HG02840 (cell line): ENCODE measurements at regions not wholly inside any gene's neighbourhood (a gene's known extent, or its start where the extent isn't known, plus 50 kb on each side); places are given as distances from the start of the nearest gene placed in this dataset.
"Not testable (repeated sequence)": the region's sequence is repeated elsewhere in the genome, so short reads cannot be mapped to it uniquely, and the experiment has no call there.

Experiments
- ATAC-seq: cut with Tn5 transposase; IDR thresholded peaks from one replicate; pipeline ENCODE4 v1.9.1; 2021; ENCODE audit warnings: mild to moderate bottlenecking, moderate library complexity, moderate number of reproducible peaks; ENCODE audit not compliant: unreplicated experiment, low FRiP score

DNA sequence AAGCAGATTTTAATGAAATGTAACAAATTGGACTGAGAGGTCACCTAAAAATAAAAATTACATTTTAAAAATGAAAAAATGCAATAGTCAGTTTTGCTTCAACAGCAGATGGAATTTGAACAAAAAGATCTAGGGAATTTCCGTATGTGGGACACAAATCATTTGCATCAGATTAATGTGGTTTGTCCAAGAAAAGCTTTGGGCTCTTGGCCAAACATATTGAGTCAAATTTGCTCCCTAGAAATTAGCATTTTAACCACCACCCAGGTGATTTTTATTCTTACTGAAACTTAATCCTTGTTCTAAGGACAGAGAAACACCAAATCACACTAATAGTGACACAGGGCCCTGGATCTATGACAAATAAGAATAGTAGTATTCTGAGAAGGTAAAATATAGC lies 1477.8 kb downstream of the FAM181B start:
- no peak for ATAC-seq

DNA sequence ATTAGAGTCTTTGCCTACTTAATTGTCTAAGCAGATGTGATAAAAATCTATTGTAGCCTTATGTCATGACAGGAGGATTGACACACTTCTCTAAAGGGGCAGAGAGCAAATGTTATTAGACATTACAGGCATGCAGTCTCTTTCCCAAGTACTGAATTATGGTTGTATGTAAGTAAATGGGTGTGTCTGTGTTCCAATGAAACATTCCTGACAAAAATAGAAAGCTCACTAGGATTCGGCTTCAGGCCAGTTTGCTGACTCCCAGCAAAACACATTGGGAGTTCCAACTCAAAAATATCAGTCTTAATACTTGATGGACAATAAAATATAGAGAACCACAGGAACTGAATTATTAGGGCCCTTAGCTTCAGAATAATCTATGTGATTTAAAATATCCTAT lies 1480.4 kb downstream of the FAM181B start:
- no peak for ATAC-seq

DNA sequence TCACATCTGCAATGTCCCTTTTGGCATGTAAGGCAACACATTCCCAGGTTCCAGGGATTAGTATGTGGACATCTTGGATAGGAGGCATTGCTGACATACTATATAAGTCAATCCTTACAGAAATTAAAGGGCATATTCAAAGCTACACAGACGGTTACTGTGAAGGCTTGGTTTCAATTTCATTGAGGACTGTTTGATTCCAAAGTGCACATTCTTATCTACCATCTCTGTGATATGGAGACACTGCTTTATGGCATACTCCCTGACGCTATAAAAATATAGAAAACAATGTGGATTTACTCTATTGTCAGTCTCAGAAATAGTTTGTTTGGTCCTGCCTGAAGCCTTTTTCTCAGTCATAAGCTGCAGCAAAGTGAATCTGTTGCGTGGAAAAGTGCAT lies 1486.7 kb downstream of the FAM181B start:
- ATAC-seq, result no peak

DNA sequence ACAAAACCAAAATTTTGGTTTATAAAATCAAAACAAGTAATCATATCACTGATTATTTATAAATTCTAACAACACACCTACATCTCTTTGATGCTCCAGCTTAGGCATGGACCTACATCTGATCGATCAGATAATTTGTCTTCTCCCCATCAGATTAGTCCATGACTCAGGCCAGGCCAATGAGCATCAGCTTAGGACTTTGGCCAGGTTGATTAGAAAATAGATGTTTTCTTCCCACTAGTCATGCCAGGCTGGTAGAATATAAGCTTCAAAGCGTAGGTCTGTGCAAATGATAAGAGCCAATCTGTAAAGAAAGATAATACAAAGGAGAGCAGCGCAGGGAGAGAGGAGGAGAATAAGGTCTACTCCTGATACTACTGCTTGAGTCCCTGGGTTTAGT lies 1487.9 kb downstream of the FAM181B start:
- no peak for ATAC-seq

DNA sequence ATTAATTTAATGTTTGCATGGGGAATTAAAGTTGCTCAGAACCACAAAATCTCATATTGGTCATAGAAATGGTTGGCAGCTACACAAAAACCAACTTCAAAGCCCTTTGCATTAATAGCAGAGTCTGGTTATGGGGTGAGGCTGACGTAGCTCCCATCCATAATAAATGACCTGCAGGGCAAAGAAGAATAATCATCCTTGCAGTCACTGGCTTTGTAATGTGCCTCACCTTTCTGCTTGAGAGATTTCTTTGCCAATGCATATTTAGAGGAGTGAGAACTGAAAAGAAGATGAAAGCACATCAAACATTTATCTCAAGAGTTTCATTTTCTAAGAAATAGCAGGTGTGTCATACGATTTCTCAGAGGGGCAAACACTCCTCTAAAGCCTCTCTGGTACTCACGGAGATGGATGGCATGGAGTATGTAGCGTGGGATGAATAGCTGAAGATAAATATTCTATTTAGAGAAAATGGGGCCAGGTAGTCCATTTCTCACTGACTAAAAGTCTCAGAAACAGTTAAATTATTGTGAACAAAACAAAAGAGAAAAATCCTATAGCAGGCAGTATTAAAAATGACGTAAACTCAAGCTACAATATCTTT lies 1491.9 kb downstream of the FAM181B start:
- no peak for ATAC-seq

DNA sequence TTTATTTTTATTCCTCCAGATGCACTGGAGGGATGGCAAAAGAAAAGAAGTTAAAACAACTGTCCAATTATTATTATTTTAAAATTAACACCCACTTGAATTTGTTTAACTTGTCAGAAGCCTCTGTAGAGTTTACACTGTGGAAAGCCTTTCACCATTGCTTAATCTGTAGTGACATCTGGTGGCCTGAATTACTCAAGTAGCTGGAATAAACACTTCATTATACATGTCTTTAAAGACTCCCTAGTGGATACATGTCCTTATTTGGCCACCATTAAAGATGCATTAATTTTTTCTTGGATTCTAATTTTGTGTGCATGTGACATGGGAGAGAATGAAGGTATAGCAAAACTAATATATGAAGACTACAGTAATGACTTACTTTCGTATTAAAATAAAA lies 1496.5 kb downstream of the FAM181B start:
- no peak for ATAC-seq

DNA sequence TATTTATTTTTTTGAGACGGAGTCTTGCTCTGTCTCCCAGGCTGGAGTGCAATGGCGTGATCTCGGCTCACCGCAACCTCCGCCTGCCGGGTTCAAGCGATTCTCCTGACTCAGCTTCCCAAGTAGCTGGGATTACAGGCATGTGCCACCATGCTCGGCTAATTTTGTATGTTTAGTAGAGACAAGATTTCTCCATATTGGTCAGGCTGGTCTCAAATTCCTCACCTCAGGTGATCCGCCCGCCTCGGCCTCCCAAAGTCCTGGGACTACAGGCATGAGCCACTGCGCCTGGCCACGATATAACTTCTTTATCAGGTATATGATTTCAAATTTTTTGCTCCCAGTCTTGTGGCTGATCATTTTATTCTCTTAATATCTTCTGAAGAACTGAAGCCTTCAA lies 1506.3 kb downstream of the FAM181B start:
- not testable (repeated sequence) for ATAC-seq

DNA sequence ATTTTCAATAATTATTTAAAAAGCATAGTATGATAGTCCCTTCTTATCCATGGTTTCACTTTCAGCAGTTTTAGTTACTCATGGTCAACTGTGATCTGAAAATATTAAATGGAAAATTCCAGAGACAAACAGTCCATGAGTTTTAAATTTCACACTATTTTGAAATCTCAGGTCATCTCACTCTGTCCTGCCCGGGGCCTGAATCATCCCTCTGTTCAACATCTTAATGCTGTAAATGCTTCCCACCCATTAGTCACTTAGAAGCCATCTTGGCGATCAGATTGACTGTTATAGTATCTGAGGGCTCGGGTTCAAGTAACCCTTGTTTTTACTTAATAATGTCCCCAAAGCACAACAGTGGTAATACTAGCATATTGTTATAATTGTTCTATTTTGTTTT lies 1509.3 kb downstream of the FAM181B start:
- ATAC-seq, result no peak

DNA sequence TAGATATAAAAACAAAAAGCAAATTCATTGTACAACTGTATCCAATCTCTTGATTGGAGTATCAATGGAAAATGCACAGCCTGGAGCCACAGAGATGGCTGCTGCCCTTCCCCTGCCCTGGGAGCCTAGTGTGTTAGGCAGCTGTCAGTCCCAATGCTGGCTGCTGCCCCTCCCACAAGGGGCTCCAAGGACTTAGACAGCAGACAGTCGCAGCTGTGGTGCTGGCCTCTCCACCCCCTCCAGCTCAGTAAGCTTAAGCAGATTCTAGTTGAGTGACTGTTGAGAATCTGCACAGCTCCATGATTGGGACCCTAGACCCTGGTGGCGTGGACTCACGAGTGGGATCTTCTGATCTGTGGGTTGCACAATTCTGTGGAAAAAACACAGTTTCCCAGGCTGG lies 1511.2 kb downstream of the FAM181B start:
- ATAC-seq, result no peak

DNA sequence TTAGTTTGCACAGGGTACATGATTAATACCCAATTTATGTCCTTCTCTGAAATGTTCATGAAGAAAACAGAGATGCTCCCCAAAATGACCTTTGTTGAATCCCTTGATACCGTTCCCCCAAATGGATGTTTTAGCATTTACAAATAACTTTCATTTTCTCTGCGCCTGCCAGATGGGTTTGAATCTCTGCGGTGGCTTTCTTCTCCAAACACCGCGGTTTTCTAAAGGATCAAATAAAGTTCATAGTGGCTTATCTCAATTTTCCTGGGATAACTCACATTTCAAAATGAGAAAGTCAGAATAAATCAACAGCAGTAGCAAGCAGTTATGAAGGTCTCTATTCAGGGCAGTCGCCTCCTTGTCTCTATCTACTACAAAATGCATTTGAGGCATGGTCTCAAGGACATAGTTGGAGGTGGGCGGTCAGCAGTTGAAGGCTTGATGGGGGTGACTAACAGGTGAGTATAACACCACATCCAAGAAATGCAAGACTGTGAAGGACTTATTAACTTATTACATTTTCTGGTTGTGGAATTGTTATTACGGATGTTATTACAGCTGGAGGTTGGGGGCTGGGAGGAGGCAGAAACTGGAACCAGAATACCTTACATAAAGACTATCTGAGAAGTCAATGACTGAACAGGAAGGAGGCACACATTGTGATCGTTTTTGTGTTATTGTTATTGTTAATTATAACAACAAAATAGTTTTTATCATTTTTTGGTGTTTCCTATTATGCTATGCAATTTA lies 1513.3 kb downstream of the FAM181B start:
- no peak for ATAC-seq

DNA sequence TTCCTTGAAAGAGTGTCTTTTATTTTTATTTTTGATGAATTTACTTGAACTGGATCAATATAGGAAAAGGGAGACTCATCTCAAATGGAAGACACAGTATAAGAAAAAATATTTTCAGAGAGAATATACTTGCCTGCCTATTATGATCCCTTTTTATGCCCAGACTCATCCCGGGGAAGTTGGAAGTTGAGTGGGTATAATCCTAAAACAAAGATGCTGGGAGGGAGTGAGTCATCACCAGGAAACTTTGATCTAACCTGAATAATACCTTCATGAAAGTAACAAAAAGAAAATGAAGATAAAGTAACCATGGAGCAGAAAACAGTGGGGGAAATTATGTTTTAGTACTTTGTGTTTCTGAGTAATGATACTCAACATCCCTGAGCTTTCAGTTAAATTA lies 1514.0 kb downstream of the FAM181B start:
- no peak for ATAC-seq

DNA sequence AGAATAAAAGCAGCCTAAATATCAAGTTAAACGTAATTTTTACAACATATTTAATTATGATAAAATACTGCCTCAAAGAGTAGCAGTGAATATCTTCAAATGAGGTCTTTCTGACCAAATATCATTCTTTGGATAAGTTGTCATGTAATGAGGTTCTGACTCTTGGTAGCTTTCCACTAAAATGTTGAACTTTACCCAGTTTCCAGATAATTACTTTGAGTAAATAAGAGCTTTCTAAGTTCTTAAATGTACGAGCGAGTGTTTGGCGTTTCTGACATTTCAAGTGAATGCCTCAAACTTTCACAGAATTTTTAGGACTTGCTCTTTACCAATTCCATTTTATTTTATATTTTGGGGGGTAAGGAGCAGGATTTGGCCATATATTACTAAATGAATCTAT lies 1515.2 kb downstream of the FAM181B start:
- no peak for ATAC-seq

DNA sequence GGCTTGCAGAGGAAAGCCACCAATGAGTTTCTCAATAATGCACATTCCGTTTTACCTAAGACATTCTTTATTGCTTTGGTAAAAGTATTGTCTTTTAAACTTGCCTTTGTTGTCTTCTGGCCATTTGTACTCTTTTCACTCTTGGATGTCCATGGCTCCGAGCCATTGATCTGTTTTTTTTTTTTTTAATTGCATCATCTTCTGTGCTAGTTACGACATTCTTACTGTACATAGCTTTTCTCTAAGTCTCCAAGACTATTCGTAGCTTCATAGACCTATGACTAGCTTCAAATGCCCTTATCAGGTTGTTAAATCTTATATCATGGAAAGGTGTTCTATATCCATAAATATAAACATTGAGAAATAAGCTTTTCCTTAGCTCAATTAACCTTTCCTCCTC lies 1522.6 kb downstream of the FAM181B start:
- ATAC-seq, result no peak

DNA sequence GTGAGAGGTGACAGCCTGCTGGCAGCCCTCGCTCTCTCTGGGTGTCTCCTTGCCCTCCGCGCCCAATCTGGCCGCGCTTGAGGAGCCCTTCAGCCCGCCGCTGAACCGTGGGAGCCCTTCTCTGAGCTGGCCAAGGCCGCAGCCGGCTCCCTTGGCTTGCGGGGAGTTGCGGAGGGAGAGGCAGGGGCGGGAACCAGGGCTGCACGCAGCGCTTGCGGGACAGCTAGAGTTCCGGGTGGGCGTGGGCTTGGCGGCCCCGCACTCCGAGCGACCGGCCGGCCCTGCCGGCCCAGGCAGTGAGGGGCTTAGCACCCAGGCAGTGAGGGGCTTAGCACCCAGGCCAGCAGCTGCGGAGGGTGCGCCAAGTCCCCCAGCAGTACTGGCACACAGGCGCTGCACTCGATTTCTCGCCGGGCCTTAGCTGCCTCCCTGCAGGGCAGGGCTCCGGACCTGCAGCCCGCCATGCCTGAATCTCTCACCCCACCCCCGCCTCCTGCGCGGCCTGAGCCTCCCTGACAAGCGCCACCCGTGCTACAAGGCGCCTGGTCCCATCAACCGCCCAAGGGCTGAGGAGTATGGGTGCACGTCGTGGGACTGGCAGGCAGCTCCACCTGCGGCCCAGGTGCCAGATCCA lies 1526.1 kb downstream of the FAM181B start:
- ATAC-seq, result no peak

DNA sequence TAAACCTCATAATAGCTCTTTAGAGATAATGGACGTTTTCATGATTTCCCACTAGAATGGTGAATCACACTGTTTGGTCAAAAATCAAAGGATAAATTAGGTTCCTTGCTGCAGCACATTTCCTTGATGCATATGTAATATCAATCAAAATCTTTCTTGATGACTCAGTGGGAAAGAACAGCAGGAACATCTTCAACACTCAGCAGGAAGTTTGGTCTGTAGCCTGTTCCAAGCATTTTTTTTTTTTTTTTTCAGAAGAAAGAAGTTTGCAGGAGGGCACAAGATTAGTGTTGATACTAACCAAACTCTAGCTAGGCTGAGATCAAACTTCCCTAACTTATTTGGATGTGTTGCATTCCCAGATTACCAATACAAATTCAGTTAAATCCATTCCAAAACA lies 1529.8 kb downstream of the FAM181B start:
- no peak for ATAC-seq

DNA sequence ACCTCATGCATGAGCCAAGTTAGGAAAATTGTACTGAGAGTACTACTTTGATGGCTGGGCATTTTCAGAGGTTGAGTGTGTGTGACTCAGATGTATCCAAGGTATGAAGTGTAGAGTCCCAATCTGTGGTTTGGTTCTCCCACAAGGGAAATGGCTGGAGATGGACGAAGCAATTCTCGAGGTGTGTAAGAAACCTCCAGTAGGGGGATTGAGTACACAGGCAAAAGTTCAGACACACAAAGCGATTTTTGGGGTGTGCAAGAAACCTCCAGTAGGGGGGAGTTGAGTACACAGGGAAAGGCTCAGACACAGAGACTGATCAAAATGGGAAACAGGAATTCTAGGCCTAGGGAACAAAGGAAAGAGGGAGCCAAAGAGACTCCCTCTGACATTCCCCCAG lies 1536.3 kb downstream of the FAM181B start:
- no peak for ATAC-seq

DNA sequence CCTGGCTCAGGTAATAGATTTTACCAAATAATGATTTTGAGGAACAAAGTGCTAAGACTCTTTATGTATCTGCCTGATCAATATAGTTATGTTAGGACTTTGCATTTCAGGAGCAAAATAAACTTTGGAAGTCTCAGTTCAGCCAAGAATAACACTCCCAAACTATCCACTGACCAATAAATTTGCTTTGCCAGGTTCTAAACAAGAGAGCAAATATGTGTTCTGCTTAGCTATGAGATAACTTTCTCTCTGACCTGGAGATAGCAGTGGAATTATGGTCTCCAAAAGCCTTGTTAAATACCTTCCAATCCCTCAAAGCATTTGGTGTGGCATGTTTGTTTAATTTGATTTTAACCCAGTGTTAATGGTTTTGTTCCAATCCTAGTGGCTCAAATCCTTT lies 1541.1 kb downstream of the FAM181B start:
- no peak for ATAC-seq

DNA sequence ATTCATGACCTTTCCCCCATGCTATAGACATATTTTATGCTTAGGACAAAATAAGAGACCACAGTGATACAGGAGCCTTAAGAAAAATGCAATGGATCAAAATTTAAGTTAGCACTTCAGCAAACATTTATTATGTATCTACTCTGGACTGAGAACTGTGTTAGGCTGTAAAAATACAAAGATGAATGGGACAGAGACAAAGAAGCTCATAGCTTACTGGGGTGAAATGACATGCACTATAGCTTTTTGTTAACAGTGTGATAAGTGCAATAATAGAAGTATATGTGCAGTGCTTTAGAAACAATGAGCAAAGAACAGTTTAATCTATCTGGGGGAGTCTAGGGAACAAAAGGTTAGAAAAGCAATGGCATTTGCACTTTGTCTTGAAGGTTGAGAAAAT lies 1543.1 kb downstream of the FAM181B start:
- ATAC-seq, result no peak

DNA sequence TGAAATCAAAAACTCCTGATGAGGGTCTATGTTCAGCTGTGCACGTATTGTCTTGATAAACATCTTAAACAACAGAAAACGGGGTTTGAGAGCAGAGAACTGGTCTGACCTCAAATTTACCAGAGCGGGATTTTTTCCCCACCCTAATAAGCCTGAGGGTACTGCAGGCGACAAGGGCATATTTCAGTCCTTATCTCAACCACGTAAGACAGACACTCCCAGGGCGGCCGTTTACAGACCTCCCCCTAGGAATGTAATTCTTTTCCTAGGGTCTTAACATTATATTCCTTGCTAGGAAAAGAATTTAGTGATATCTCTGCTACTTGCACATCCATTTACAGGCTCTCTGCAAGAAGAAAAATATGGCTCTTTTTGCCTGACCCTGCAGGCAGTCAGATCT lies 1546.6 kb downstream of the FAM181B start:
- ATAC-seq, result not testable (repeated sequence)

DNA sequence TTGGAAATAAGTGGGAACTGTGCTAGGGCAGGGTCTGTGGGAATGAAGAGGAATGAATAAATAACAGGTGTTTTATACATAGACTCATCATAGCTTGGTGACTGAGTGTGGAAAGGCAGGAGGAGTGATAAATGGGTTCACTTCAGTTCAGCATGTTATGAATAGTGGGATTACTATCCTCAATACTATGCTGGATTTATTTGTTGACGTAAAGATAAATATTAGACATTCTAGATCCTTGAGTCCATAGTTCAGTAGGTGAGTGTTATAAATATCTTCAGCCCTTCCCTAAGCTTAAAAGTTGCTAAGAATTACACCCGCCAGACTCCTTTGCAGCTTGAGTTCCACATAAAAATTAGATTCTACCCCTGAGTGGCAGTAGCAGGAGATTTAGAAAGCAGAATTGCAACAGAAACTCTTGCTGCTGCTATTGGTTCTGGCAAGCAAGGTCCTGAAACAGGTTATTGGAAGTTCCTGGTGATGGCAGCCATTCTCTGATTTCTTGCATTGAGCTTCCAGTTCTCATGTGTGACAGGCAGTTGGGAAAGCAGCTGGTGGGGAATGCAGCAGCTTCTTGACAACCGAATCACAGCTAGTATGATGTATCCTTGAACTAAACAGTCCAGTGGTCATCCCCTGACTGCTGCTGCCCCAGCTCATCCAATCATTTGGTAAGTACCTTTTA lies 1558.9 kb downstream of the FAM181B start:
- ATAC-seq, result no peak

DNA sequence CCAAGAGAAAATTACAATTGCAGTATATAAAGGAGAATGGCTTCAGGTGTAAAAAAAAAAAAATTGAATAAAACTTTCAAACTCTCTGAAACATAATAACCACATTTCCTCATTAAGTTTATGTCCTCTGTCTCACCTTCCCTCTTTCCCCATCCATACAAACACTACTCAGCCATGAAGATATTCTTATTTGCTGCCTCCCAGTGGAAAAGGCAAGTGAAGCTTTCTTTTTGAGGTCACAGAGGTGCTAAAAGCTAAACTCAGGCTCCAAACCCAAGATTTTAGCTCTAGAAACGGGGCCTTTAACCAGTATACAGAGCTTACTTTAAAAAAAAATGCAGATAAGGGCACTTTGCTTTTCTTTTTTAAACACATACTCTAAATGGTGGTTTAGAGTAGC lies 1568.5 kb downstream of the FAM181B start:
- no peak for ATAC-seq
